GM10248 (cell line): ENCODE measurements at regions not wholly inside any gene's neighbourhood (a gene's known extent, or its start where the extent isn't known, plus 50 kb on each side); places are given as distances from the start of the nearest gene placed in this dataset.

Source experiments
- CTCF ChIA-PET: fragments of 300-600 bp; sonication (Branson Sonifier 250); formaldehyde crosslinking; extraction: SDS; loops from one replicate; lab custom pipeline; 2021; ENCODE audit warnings: antibody characterized with exemption; lab: Yijun Ruan, JAX
- POLR2A ChIA-PET: fragments of 350-650 bp; sonication (Branson Sonifier 250); formaldehyde crosslinking; extraction: SDS; loops from one replicate; lab custom pipeline; 2020; ENCODE audit warnings: antibody characterized with exemption; lab: Yijun Ruan, JAX
- DNase-seq: peaks from one replicate; pipeline ENCODE4 v3.0.0; 2012; ENCODE audit errors: extremely low spot score
- CTCF ChIP-seq: IDR thresholded peaks from 2 replicates; pipeline ENCODE4 v1.5.1; 2012; ENCODE audit warnings: mild to moderate bottlenecking, low read depth; ENCODE audit errors: extremely low read depth, missing control alignments, control extremely low read depth

GRCh38 chr10:131448171-131448570, 136.7 kb upstream of the TCERG1L start:
- POLR2A ChIA-PET: no interaction called here
- CTCF ChIA-PET: interaction anchor here (1.6 kb wide), 1 partner anchor 10 kb away, joined by 6 read pairs; no protein-coding TSS in a partner anchor
- no peak for TF ChIP-seq CTCF
- DNase-seq: no peak

GRCh38 chr10:131448883-131449282, 137.4 kb upstream of the TCERG1L start:
- no peak for TF ChIP-seq CTCF
- DNase-seq: no peak
- CTCF ChIA-PET: no interaction called here
- POLR2A ChIA-PET: no interaction called here

GRCh38 chr10:131450216-131450765, 138.8 kb upstream of the TCERG1L start:
- CTCF ChIA-PET: no interaction called here
- TF ChIP-seq CTCF: no peak
- DNase-seq: no peak
- POLR2A ChIA-PET: no interaction called here

- no peak for DNase-seq
- ChIA-PET POLR2A (no interaction called here), CTCF (interaction anchor here (0.9 to 1.2 kb wide), 2 partner anchors 422 to 571 kb away, joined by 3 read pairs; no protein-coding TSS in a partner anchor)
- TF ChIP-seq CTCF: no peak
These were observed 140.0 kb upstream of the TCERG1L start for GRCh38 chr10:131451407-131452015.

GRCh38 chr10:131452926-131453720, 141.6 kb upstream of the TCERG1L start:
- no peak for DNase-seq
- ChIA-PET CTCF (interaction anchor here (0.6 to 2.6 kb wide), 11 partner anchors 8 to 1264 kb away, joined by 3 to 17 read pairs (median 4); no protein-coding TSS in a partner anchor), POLR2A (no interaction called here)
- no peak for TF ChIP-seq CTCF
